ENCODE measurements at regions not wholly inside any gene's neighbourhood (a gene's known extent, or its start where the extent isn't known, plus 50 kb on each side); places are given as distances from the start of the nearest gene placed in this dataset.

DNA sequence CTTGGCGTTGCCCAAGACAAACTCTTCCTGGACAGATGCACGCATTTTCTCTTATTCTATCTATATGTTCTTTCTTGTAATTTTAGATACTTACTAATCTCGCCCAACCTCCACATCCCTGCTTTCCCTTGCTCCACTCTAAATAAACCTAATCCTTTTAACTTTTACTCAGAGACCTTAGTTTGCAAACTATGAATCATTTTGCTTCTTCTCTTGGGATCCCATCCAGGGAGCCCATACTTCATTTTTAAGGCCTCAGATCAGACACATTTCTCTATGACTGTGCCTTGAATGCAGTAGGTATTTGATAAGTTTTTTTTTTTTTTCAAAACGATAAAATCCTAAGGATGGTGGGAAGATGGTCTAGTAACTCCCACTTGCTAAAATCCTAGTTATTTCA is 353.8 kb upstream of the HAND2 start:
- H3K4me3 Mint-ChIP-seq, result no peak overlapping the region
- no peak for DNase-seq (ENCODE audit: low spot score in 2 of 2, unreplicated experiment in 2 of 2)
- H3K27me3 Mint-ChIP-seq (ENCODE audit: low read depth), result no peaks in the 10 kb centered on the region
- no peak for TF ChIP-seq CTCF (IDR thresholded peaks at IDR 0.05; ENCODE audit: unreplicated experiment)
- peak overlapping the region; percentile 48 for H3K27ac Mint-ChIP-seq
- peaks cover 2% of the 10 kb centered on the region for H3K36me3 Mint-ChIP-seq
- peaks cover 21% of the 10 kb centered on the region for H3K4me1 Mint-ChIP-seq
- peaks cover 35% of the 10 kb centered on the region for H3K9me3 Mint-ChIP-seq

DNA sequence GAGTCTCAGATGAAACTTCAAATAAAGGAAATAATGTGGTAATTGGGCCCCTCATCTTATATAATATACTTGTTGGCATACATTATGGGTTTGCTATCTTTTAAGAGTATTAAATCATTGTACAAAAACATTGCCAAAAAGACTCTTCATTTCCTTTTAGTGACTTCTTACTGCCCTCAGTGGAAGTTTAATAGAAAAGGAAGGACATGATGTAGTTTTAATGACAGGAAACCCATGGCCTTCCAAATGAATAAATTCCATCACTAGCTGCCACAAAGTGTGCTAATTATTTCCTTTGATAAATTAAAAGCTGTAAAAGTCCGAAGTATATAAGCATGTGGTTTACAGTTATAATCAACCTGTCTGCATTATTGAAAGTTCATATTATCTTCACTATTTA is 350.9 kb upstream of the HAND2 start:
- no peaks in the 10 kb centered on the region for H3K27me3 Mint-ChIP-seq (ENCODE audit: low read depth)
- H3K9me3 Mint-ChIP-seq, result peaks cover 6% of the 10 kb centered on the region
- no peaks in the 10 kb centered on the region for H3K36me3 Mint-ChIP-seq
- no peak for TF ChIP-seq CTCF (IDR thresholded peaks at IDR 0.05; ENCODE audit: unreplicated experiment)
- H3K4me1 Mint-ChIP-seq, result peaks cover 25% of the 10 kb centered on the region
- no peak overlapping the region for H3K27ac Mint-ChIP-seq
- no peak overlapping the region for H3K4me3 Mint-ChIP-seq
- DNase-seq (ENCODE audit: low spot score in 2 of 2, unreplicated experiment in 2 of 2), result no peak

DNA sequence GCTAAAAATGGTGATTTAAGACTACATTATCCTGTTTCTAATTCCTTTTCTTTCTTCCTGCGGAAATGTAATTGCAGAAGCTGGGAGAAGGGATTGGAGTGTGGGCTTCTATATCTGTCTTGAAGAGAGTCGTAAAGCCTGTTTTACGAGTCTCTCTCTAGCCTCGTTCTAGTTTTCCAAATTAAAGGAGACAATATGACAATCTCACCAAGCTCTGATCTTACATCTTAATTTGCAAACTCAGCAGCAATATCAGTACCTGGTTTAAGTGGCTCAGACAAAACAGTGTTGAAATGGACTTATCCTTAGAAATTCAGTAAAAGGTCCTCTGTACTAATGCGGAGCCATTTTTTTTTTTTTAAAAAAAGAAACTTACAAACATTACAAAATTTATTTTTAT is 349.5 kb upstream of the HAND2 start:
- TF ChIP-seq CTCF (IDR thresholded peaks at IDR 0.05; ENCODE audit: unreplicated experiment), result no peak
- Mint-ChIP-seq H3K36me3 (no peaks in the 10 kb centered on the region), H3K4me3 (no peak overlapping the region), H3K4me1 (peaks cover 25% of the 10 kb centered on the region), H3K27me3 (ENCODE audit: low read depth) (peaks cover 7% of the 10 kb centered on the region), H3K9me3 (no peaks in the 10 kb centered on the region), H3K27ac (no peak overlapping the region)
- DNase-seq (ENCODE audit: low spot score in 2 of 2, unreplicated experiment in 2 of 2), result no peak

- no peak overlapping the region for H3K4me3 Mint-ChIP-seq
- DNase-seq (ENCODE audit: low spot score in 2 of 2, unreplicated experiment in 2 of 2), result no peak
- no peak for TF ChIP-seq CTCF (IDR thresholded peaks at IDR 0.05; ENCODE audit: unreplicated experiment)
- H3K27ac Mint-ChIP-seq, result peak overlapping the region; percentile 32
- peaks cover 23% of the 10 kb centered on the region for H3K4me1 Mint-ChIP-seq
- H3K9me3 Mint-ChIP-seq, result no peaks in the 10 kb centered on the region
- H3K36me3 Mint-ChIP-seq, result no peaks in the 10 kb centered on the region
- peaks cover 9% of the 10 kb centered on the region for H3K27me3 Mint-ChIP-seq (ENCODE audit: low read depth)
Observed at GRCh38 chr4:173878701-173879100, 348.7 kb upstream of the HAND2 start.

- peaks cover 9% of the 10 kb centered on the region for H3K27me3 Mint-ChIP-seq (ENCODE audit: low read depth)
- TF ChIP-seq CTCF (IDR thresholded peaks at IDR 0.05; ENCODE audit: unreplicated experiment), result no peak
- no peaks in the 10 kb centered on the region for H3K36me3 Mint-ChIP-seq
- DNase-seq (ENCODE audit: low spot score in 2 of 2, unreplicated experiment in 2 of 2), result no peak
- no peak overlapping the region for H3K27ac Mint-ChIP-seq
- no peaks in the 10 kb centered on the region for H3K4me1 Mint-ChIP-seq
- no peaks in the 10 kb centered on the region for H3K9me3 Mint-ChIP-seq
- no peak overlapping the region for H3K4me3 Mint-ChIP-seq
Observed at GRCh38 chr4:173871643-173872042, 341.6 kb upstream of the HAND2 start.

Data from mesothelial cell of epicardium (in vitro differentiated cells).